ENCODE measurements at regions not wholly inside any gene's neighbourhood (a gene's known extent, or its start where the extent isn't known, plus 50 kb on each side); places are given as distances from the start of the nearest gene placed in this dataset.
"Not testable (repeated sequence)": the region's sequence is repeated elsewhere in the genome, so short reads cannot be mapped to it uniquely, and the experiment has no call there.

DNA sequence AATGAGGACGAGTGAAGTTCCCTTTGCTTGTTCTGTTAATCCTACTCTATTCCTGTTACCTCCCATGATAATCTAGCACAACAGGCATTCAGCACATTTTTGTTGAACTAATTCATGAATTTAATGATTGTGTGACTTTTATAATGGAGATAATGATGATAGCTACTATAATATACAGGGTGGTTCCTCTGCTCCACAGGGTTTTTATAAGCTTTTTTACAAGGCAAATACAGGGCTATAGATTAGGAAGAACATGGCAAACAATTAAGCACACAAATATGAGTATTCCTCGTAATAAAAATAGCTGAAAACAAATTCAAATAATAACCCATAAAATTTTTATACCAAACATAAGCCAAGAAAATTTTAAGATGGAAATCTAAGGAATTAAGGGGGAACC is 145.6 kb upstream of the TMTC1 start:
- no peak for DNase-seq

DNA sequence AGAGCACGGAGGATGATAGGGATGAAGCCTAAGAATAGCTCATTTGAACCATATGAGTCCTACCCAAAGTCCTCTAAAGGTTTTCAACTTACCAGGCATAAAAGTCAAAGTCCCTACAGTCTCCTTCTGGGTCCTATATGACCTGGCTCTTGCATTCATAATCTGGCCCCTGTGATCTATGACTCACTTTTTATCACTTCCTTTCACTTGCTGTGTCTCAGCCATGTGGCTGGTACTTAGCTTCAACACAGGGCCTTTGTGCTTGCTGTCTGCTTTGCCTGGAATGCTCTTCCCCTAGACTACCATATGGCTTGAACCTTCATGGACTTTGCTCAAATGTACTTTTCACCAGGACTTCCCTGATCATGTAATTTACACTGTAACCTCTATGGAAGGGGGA is 137.6 kb upstream of the TMTC1 start:
- DNase-seq: no peak

DNA sequence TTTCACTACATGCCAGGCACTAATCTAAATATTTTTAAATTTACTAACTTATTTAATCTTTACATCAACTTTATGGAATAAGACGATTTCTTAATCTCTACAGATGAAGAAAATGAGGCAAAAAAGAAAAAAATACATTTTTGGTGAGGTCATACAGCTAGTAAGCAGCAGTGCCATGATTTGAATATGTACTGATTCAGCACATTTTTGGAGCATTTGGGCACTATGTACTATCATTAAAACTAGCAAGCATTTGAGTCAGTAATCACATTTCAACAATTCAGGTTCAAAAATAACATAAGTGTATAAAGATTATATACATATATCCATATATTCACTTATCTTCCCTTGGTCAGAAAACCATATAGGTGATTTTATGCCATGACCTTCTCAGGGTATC is 124.4 kb upstream of the TMTC1 start:
- no peak for DNase-seq

DNA sequence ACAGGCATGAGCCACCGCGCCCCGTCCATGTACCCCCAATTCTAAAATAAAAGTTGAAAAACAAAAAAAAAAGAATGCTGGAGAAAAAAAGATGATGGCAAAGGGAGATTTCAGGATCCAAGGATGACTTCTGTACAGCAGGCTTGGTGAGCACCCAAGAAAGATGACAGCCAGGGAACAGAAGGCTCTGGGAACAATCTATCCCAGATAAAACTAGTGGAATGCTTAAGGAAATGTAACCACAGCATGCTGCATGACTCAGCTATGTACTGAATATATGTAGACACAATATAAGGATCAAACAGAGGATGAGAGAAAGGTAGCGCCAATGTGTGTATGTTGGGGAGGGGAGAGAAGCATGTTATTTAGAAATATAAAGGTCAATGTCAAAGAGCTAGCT is 123.7 kb upstream of the TMTC1 start:
- no peak for DNase-seq

GRCh38 chr12:29902043-29902442 is 118.3 kb upstream of the TMTC1 start:
- DNase-seq: no peak

GRCh38 chr12:29901585-29901984 is 117.8 kb upstream of the TMTC1 start:
- no peak for DNase-seq

DNA sequence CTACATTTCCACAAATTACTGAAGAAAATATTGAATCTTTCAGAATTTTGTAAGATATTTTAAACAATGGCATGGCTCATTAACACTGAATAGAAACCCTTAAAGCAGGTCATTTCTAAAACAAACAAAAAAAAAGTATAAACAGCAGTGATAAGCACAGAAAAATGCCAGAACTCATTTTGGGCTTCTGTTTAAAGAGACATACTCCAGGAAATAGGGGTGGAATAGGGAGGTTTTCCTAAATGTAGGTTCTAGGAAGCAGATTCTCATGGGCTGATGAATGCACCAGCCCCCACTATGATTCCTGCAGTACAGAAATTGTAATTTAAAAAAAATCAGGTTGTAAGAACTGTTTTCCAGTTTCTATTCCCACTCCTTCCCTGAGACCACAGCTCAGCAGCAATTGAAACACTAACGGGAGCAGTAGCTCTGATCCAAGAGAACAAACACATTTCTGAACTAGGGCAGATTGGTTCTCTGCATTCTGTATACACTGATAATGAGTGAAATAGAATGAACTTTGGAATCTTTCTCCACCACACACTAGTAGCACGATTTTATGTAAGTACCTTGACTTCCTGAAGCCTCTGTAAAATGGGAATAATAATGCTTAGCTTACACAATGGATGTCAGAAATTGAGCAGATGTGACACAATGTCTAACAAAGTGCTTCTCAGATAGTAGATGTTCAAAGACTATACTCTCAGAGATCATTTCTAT is 115.6 kb upstream of the TMTC1 start:
- DNase-seq: no peak

DNA sequence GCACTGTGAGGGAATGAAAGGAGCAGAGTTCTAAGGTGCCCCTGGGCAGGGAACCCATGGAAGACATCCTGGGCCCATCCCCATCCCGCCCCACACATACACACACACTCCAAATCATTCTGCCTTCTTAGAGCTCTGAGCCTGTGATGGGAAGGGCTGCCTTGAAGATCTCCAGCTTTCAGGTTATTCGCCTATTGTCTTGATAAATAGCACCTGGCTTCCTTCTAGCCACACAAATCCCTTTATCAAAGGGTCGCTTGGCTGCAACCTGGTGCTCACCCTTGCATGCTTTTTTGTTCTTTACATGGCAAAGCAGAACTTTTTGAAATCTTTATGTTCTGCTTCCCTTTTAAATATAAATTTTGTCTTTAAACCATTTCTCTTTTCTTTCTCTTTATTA is 112.2 kb upstream of the TMTC1 start:
- no peak for DNase-seq

DNA sequence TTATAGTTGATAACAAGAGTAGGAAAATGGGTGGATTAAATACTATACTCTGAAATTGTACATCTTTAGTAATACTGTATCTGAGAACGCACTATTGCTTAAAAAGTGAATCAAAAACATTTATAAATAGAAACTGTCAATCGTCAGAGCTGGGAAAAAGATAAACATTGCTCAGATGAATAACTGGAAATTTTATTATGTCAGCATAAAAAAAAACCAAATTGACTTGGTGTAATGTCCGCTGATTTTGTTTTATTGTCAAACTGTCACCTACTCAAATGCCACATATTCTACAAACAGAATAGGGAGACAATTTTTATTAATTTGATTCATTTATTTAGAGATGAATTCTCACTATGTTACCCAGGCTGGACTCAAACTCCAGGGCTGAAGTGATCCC is 109.3 kb upstream of the TMTC1 start:
- DNase-seq: no peak

GRCh38 chr12:29891792-29892191 is 108.0 kb upstream of the TMTC1 start:
- DNase-seq: no peak

DNA sequence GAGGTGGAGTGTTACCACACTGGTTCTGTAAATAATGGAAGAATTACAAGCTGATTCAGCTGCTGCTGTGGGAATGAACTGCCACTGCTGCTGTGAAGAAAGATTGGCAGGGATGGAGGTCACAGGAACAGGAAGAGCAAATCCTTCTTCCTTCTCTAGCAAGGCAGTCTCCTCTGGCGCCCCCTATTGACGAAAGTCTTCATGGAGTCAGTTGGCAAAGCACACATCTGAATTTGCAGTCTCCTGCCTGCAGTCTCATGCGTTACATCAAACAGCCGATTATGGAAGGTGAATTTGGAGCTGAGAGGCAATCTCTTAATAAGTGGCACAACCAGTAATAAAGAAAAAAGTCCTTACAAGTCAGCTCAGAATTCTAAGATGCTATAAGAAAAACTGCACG is 106.0 kb upstream of the TMTC1 start:
- DNase-seq: no peak

DNA sequence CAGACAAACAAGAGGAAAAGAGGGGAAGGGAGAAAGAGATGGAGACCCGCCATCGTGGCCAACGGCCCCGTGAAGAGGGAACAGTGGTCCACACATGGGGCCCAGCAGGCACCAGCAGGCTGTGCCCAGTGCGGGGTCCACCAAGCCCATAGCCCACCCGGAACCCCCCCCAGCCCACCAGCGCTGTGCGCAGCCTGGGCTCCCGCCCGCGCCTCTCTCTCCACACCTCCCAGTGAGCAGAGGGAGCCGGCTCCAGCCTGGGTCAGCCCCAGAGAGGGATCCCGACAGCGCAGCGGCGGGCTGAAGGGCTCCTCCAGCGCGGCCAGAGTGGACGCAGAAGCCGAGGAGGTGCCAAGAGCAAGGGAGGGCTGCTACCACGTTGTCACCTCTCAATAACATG is 105.0 kb upstream of the TMTC1 start:
- DNase-seq: no peak

DNA sequence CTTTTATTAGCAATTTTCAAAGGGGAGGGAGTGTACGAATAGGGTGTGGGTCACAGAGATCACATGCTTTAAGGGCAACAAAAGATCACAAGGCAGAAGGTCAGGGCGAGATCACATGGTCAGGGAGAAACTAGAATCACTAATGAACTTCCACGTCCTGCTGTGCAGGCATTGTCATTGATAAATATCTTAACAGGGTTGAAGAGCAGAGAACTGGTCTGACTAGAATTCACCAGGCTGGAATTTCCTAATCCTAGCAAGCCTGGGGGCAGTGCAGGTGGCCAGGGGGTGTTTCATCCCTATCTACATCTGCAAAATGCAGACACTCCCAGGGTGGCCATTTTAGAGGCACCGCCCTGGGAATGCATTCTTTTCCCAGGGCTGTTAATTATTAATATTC is 101.2 kb upstream of the TMTC1 start:
- not testable (repeated sequence) for DNase-seq

DNA sequence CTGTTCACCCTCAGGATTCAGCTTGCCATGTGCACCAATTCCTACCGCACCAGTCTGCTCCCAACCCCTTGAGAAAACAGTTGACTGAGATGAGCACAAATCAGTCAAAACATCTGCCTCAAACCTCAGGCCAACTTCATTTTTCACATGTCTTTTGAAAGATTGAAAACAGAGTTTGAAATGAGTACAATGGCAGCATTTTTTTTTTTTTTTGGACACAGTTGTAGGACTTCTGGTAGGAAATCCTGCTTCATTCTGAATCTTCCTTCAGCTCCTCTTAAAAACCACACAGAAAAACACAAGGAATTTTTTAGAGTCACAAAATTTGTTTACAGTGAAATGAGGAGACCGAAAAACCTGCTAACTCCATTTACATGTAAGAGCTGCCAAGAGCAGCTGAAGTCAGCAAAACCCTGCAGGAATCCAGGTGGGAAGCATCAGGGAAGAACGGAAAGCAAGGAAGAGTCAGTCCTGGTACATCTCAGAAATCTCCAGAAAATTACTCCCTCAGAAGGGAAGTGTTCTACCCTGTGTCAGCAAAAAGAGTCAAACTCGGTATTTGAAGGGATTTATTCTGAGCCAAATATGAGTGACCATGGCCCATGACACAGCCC is 100.3 kb upstream of the TMTC1 start:
- no peak for DNase-seq

DNA sequence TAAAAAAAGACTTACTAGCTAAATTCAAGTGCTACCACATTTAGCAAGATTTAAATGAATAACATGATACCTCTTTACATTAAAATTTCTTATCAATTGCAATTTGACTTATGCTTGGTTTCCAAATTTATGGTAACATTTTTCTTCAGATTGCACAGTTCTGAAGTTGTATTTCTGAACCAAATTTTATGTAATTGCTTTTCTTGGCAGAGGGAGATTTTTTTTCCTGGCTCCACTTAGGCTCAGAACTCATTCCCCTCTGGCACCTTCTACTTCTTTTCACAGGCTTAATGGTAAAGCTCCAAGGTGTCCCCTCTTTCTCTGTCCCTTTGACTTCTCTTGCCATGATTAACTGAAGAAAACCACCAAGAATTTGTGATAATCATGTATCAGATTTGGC is 99.8 kb upstream of the TMTC1 start:
- DNase-seq: no peak

DNA sequence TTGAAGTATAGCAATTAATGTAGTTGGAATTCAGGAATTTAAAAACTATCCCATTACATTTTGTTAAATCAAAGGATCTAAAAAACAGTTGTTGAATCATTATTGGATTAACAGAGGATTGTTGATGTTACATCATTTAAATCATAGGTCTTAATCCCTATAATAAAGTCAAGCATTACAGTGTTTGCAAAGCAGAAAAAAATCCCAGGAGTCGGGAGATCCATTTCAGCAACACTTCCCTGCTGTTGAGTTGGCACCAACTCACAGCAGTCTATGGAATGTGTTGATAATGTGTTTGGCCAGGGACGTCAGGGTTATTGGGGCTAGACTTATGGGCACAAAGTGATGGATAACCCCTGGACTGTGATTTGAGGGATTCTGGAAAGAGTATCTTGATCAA is 99.1 kb upstream of the TMTC1 start:
- DNase-seq: no peak

GRCh38 chr12:29880987-29881386 is 97.2 kb upstream of the TMTC1 start:
- DNase-seq: no peak

DNA sequence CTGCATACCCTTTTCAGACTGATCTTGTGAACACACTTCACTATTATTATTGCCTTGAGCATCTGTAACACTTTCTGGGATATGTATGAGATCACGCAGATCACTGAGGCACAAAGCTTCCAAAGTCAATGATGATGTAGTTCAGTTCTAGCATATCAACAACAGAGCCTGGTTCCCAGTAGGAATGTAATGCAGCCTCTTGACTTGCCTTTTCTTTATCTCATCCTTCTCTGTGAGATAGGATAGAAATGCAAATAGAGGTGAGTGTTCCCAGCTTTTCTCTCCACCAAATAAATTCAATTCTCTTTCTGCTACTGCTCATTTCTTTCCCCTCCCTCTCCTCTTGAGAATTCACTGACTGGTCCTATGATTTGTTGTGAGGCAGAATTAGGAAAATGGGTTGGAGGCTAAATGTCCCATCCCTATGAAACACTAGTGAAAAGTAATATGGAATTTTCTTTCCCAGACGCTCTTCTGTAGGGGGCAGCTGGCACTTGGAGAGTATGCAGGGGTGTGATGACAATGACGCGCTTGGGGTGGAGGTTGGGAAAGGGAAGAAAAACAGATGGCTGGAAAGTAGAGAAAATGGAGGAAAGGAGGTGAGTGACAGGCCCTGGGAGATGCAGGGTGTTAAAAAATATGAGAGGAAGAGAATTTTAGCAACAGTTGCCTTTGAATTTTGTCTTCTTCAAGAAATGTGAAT is 96.0 kb upstream of the TMTC1 start:
- DNase-seq: no peak

DNA sequence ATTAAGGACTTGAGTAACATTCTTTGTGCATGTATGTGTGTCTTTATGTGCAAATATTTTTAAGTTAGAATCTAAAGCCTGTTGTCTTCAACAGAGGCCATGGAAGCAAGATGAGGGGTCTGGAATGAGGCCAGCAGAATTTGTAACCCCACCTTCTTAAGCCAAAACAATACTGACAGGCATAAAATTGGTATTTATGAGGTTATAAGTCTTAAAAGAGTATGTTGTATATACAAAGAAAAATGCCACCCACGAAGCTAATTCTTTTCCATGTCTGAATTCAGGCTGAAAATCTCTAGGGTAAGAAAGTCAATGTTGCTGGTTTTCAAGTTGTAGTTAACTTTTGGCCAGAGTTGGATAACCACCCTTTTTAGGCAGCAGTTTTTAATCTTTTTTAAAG is 86.2 kb upstream of the TMTC1 start:
- DNase-seq: no peak

- no peak for DNase-seq
Measured at GRCh38 chr12:29867823-29868222, 84.1 kb upstream of the TMTC1 start.

DNA sequence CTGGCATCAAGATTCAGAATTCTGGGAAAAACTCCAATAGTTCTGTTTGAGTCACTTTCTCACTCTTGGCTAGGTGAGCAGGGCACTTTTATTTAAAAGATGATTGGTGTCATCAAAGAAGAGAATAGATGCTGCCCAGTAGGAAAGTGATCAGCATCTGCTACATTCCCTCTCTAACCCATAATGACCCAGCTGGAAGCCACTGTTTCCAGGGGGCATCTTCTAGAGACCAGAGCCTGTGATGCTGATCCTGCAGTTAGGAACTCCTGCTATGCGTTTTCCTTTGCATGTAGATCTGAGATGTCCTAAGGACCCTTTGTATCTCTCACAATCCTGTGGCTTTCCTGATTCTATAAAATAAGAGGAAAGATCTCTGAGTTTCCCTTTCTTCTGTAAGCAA is 79.9 kb upstream of the TMTC1 start:
- no peak for DNase-seq

- no peak for DNase-seq
Measured at GRCh38 chr12:29858270-29858786, 74.6 kb upstream of the TMTC1 start.

GRCh38 chr12:29847246-29847645 is 63.5 kb upstream of the TMTC1 start:
- DNase-seq: no peak

GRCh38 chr12:29844667-29845066 is 60.9 kb upstream of the TMTC1 start:
- DNase-seq: no peak

All from NCI-H2171 (cell line).